ENCODE measurements at regions not wholly inside any gene's neighbourhood (a gene's known extent, or its start where the extent isn't known, plus 50 kb on each side); places are given as distances from the start of the nearest gene placed in this dataset.

DNA sequence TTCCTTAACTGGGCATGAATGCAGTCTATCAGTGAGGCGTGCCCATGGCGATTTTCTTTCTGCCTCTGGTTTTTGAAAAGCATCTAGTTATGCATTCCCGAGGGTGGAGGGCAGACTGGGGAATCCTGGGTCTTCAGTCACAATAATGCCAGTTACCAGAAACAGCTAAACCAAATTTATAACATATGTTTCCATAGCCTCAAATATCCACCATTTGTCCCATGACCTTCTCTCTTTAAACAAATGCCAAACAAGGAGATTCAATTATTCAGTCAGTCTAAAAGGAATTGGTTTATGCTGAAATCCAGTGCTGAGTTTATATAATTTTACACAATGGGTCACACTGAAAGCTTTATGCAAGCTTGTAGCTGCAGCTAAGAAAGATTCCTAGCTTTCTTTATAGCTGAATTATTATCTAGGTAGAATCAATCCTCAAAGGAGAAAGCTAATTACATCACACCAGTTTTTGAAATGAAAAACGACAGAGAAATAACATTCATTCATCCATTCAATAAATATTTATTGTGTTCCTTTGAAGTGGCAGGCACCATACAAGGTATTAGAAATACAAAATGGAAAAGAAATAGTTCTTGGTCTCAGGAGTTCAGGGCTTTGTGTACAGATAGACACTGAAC is 131.3 kb upstream of the RAP1B start:
- no peak for TF ChIP-seq SUZ12 (IDR thresholded peaks at IDR 0.05; ENCODE audit: extremely low read depth, insufficient read depth, insufficient read length)
- TF ChIP-seq ZNF274 (IDR thresholded peaks at IDR 0.05; ENCODE audit: low read depth, low read length) = no peak
